ENCODE measurements at regions not wholly inside any gene's neighbourhood (a gene's known extent, or its start where the extent isn't known, plus 50 kb on each side); places are given as distances from the start of the nearest gene placed in this dataset.

DNA sequence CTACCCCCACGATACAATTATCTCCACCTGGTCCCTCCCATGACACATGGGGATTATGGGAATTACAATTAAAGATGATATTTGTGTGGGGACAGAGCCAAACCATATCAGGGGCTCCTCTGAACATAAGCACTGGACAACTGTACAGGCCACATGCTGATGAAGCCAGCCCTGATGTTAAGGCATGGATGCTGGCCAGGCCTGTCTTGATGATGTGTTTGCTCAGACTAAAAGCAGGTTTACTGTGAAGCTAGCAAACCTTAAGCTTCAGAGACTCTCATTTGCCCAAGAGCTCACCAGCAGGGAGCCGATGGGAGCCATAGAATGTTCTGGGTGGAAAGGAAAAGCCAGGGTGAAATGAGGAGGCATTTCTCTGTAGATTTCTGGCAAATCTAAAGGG lies 135.3 kb upstream of the KCNK1 start:
- Histone ChIP-seq H3K4me1 (replicated peaks in 1 of 2; ENCODE audit: control insufficient read depth in 2 of 2, insufficient read depth in 2 of 2, low read length in 2 of 2) (no peaks in the 10 kb centered on the region), H3K36me3 (ENCODE audit: control insufficient read depth, insufficient read depth, low read length) (no peaks in the 10 kb centered on the region), H3K27me3 (ENCODE audit: control insufficient read depth in 2 of 2, insufficient read depth in 2 of 2, low read length in 2 of 2) (no peaks in the 10 kb centered on the region), H3K9ac (ENCODE audit: insufficient read depth in 1 of 2, low read depth in 2 of 2, low read length in 2 of 2) (no peak overlapping the region), H3K9me1 (ENCODE audit: control insufficient read depth, insufficient read depth, low read length) (no peaks in the 10 kb centered on the region), H3K9me3 (replicated peaks; ENCODE audit: control insufficient read depth, insufficient read depth, low read depth, low read length) (no peaks in the 10 kb centered on the region), H3K4me3 (no peak overlapping the region), H3K27ac (ENCODE audit: extremely low read depth, low read depth, low read length) (no peak overlapping the region), H3K4me2 (ENCODE audit: insufficient read depth, low read length) (no peak overlapping the region), H3K79me2 (ENCODE audit: control insufficient read depth, insufficient read depth, low read length) (no peaks in the 10 kb centered on the region), H4K20me1 (replicated peaks; ENCODE audit: control insufficient read depth, insufficient read depth, low read length) (no peaks in the 10 kb centered on the region), H2AFZ (ENCODE audit: low read depth, low read length) (no peak overlapping the region; the same call in 1 of the 2 replicates)
- WGBS (ENCODE audit: insufficient coverage, low coverage, missing lambda C conversion rate), result 23% methylated on average over 2 of the region's 2 CpGs
- no peak for DNase-seq (ENCODE audit: extremely low read depth in 1 of 4, low spot score in 3 of 4)
- in situ Hi-C loops (cut with MboI), result no loop called here
- CTCF ChIA-PET (ENCODE audit: low intra/inter-chr PET ratio), result no interaction called here
- POLR2A ChIA-PET, result no interaction called here
- no peak for FAIRE-seq
- TF ChIP-seq KAT7 (CRISPR knock-in tag; IDR thresholded peaks at IDR 0.05; ENCODE audit: borderline replicate concordance) (no peak), ZNF696 (CRISPR knock-in tag; conservative IDR thresholded peaks at IDR 0.05) (no peak), HNRNPLL (IDR thresholded peaks at IDR 0.05; ENCODE audit: low read depth, low read length, poor library complexity, severe bottlenecking) (no peak)
- TF ChIP-seq, protein P1, sequence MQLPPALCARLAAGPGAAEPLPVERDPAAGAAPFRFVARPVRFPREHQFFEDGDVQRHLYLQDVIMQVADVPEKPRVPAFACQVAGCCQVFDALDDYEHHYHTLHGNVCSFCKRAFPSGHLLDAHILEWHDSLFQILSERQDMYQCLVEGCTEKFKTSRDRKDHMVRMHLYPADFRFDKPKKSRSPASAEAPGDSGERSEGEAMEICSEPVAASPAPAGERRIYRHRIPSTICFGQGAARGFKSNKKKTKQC (CRISPR knock-in tag; IDR thresholded peaks at IDR 0.05), result no peak
- intact Hi-C loops (cut with micrococcal nuclease), result no loop called here
- no TSS peak for BruUV-seq (replicated peaks)
- ATAC-seq, result no peak

DNA sequence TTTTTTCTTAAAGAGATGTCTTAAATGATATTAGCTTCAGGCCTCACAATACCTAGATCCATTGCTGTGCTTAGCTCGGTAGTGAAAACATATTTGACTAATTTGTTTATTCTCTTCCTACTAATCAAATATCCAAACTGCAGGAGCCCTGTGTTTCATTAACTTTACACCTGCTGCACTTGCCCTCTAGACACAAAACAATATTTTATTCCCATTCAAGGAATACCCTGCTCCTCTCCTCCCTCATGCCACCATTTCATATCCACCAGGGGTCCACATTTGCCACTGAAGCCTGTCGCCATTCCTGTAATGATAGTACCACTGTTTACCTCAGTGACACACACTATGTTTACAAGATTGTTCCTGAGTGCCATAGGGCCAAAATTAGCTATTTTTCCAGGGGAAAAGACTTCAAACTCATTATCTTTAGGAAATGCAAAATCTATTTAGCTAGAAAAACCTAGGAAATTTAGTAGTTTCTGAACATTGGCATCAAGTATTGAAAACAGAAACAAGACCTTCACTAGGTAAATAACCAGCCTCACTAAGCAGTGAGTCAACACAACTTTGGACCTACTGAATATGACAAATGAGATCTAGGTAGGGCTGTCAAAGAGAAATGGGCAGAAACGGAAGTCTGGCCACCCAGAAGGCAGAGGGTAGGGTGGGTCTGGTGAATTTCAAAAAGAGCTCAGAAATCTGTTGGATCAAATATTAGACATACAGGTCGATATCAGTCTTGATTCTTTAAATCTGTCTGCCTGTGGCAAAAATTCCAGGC lies 134.6 kb upstream of the KCNK1 start:
- WGBS (ENCODE audit: insufficient coverage, low coverage, missing lambda C conversion rate), result 10% methylated on average over 4 of the region's 4 CpGs

More for the DNA sequence above, 134.6 kb upstream of the KCNK1 start:
- Histone ChIP-seq H3K9ac (ENCODE audit: insufficient read depth in 1 of 2, low read depth in 2 of 2, low read length in 2 of 2) (no peak overlapping the region), H3K27me3 (ENCODE audit: control insufficient read depth in 2 of 2, insufficient read depth in 2 of 2, low read length in 2 of 2) (no peaks in the 10 kb centered on the region), H3K27ac (ENCODE audit: extremely low read depth, low read depth, low read length) (no peak overlapping the region), H3K4me1 (replicated peaks in 1 of 2; ENCODE audit: control insufficient read depth in 2 of 2, insufficient read depth in 2 of 2, low read length in 2 of 2) (no peaks in the 10 kb centered on the region), H3K36me3 (ENCODE audit: control insufficient read depth, insufficient read depth, low read length) (no peaks in the 10 kb centered on the region), H3K79me2 (ENCODE audit: control insufficient read depth, insufficient read depth, low read length) (no peaks in the 10 kb centered on the region), H4K20me1 (replicated peaks; ENCODE audit: control insufficient read depth, insufficient read depth, low read length) (no peaks in the 10 kb centered on the region), H3K4me3 (no peak overlapping the region), H3K9me3 (replicated peaks; ENCODE audit: control insufficient read depth, insufficient read depth, low read depth, low read length) (no peaks in the 10 kb centered on the region), H3K9me1 (ENCODE audit: control insufficient read depth, insufficient read depth, low read length) (no peaks in the 10 kb centered on the region), H2AFZ (ENCODE audit: low read depth, low read length) (0 out of 2 replicates have a peak overlapping the region, but pooled peaks have one; percentile 70), H3K4me2 (ENCODE audit: insufficient read depth, low read length) (no peak overlapping the region)
- in situ Hi-C loops (cut with MboI), result no loop called here
- TF ChIP-seq ZNF696 (CRISPR knock-in tag; conservative IDR thresholded peaks at IDR 0.05) (no peak), ZNF311 (CRISPR knock-in tag; IDR thresholded peaks at IDR 0.05) (no peak)
- TF ChIP-seq, protein P2, sequence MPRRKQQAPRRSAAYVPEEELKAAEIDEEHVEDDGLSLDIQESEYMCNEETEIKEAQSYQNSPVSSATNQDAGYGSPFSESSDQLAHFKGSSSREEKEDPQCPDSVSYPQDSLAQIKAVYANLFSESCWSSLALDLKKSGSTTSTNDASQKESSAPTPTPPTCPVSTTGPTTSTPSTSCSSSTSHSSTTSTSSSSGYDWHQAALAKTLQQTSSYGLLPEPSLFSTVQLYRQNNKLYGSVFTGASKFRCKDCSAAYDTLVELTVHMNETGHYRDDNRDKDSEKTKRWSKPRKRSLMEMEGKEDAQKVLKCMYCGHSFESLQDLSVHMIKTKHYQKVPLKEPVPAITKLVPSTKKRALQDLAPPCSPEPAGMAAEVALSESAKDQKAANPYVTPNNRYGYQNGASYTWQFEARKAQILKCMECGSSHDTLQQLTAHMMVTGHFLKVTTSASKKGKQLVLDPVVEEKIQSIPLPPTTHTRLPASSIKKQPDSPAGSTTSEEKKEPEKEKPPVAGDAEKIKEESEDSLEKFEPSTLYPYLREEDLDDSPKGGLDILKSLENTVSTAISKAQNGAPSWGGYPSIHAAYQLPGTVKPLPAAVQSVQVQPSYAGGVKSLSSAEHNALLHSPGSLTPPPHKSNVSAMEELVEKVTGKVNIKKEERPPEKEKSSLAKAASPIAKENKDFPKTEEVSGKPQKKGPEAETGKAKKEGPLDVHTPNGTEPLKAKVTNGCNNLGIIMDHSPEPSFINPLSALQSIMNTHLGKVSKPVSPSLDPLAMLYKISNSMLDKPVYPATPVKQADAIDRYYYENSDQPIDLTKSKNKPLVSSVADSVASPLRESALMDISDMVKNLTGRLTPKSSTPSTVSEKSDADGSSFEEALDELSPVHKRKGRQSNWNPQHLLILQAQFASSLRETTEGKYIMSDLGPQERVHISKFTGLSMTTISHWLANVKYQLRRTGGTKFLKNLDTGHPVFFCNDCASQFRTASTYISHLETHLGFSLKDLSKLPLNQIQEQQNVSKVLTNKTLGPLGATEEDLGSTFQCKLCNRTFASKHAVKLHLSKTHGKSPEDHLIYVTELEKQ (CRISPR knock-in tag; IDR thresholded peaks at IDR 0.05), result no peak
- TF ChIP-seq, protein P3, sequence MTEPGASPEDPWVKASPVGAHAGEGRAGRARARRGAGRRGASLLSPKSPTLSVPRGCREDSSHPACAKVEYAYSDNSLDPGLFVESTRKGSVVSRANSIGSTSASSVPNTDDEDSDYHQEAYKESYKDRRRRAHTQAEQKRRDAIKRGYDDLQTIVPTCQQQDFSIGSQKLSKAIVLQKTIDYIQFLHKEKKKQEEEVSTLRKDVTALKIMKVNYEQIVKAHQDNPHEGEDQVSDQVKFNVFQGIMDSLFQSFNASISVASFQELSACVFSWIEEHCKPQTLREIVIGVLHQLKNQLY (CRISPR knock-in tag; conservative IDR thresholded peaks at IDR 0.05), result no peak
- intact Hi-C loops (cut with micrococcal nuclease), result no loop called here
- no peak for ATAC-seq
- ChIA-PET POLR2A (no interaction called here), CTCF (ENCODE audit: low intra/inter-chr PET ratio) (no interaction called here)
- no TSS peak for BruUV-seq (replicated peaks)
- FAIRE-seq, result no peak
- no peak for DNase-seq (ENCODE audit: extremely low read depth in 1 of 4, low spot score in 3 of 4)
